ENCODE measurements at regions not wholly inside any gene's neighbourhood (a gene's known extent, or its start where the extent isn't known, plus 50 kb on each side); places are given as distances from the start of the nearest gene placed in this dataset.
"Not testable (repeated sequence)": the region's sequence is repeated elsewhere in the genome, so short reads cannot be mapped to it uniquely, and the experiment has no call there.

DNA sequence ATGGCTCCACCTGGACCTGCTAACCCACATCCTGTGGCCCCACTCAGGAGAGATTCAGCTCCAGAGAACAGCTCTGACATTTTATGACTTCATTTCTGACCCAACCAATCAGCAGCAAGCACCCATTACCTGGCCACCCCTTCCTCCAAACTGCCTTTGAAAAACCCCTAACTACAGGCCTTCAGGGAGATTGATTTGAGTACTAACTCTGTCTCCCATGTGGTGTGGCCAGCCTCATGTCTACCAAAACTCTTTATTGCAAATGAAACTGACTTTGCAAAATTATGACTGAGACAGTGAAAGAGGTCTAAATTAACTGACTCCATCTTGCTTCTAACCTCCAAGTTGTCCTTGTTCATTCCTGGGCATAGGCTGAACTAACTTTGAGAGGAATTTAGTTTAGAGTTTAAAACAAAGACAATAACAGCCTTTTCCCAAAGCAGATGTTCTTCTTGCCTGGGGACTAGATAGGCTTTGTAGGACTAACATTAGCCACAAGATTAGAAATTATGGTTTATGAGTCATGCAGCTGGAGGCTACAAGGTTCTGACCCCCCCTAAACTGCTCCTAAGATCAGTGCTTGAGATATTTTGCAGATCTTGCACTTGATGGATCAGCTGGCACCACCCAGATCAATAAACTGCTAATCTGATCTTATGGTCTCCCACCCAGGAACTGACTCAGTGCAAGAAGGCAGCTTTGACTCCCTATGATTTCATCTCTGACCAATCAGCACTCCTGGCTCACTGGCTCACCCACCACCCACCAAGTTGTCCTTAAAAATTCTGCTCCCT, 508.2 kb downstream of the RPIA start:
- not testable (repeated sequence) for H3K79me1 ChIP-seq (ENCODE audit: insufficient read depth, low read depth, low read length, poor library complexity, severe bottlenecking); H2AK5ac ChIP-seq (ENCODE audit: insufficient read length, low read length); H3K9ac ChIP-seq (ENCODE audit: extremely low read depth, insufficient read length, low read length); H3K4me2 ChIP-seq (ENCODE audit: insufficient read depth, insufficient read length, low read length); H2BK120ac ChIP-seq (ENCODE audit: low read depth, low read length, poor library complexity, severe bottlenecking); H3K27ac Mint-ChIP-seq; H3K79me2 ChIP-seq (ENCODE audit: insufficient read depth, low read length); H3K27me3 ChIP-seq (ENCODE audit: insufficient read depth, low read length); H2AFZ ChIP-seq (ENCODE audit: low read length); H3K23ac ChIP-seq (ENCODE audit: insufficient read length, low read depth, low read length); H4K8ac ChIP-seq (replicated peaks; ENCODE audit: insufficient read length, low read depth, low read length); H2BK20ac ChIP-seq (ENCODE audit: low read depth, low read length, poor library complexity, severe bottlenecking); H2BK15ac ChIP-seq (ENCODE audit: low read depth, low read length); H4K20me1 ChIP-seq (ENCODE audit: control insufficient read depth, insufficient read depth, insufficient read length); H3T11ph ChIP-seq (ENCODE audit: low read length); H3K18ac ChIP-seq (ENCODE audit: insufficient read length, low read depth, low read length); H3K27ac ChIP-seq (ENCODE audit: insufficient read length, low read depth, low read length); DNase-seq; H3K9me3 ChIP-seq (ENCODE audit: control insufficient read depth, low read depth, low read length); H3K27me3 Mint-ChIP-seq (ENCODE audit: low read depth); H4K91ac ChIP-seq (ENCODE audit: insufficient read length, low read depth, low read length); H3K14ac ChIP-seq (ENCODE audit: insufficient read depth, low read length); H4K5ac ChIP-seq (ENCODE audit: insufficient read length, low read depth, low read length); H2BK12ac ChIP-seq (ENCODE audit: insufficient read length, low read depth, low read length); H3K4me3 Mint-ChIP-seq; H3K4me1 Mint-ChIP-seq; H3K4me1 ChIP-seq (ENCODE audit: insufficient read depth, low read length); H3K56ac ChIP-seq (ENCODE audit: insufficient read length, low read depth, low read length); H2BK5ac ChIP-seq (ENCODE audit: insufficient read length, low read length); H3K23me2 ChIP-seq (ENCODE audit: insufficient read length, low read depth, low read length, poor library complexity, severe bottlenecking); H3K4ac ChIP-seq (ENCODE audit: low read depth, low read length)
- H3K9me3 Mint-ChIP-seq = peaks cover 62 to 68% of the 10 kb centered on the region in 2 experiments
- peaks cover 0 to 16% (median 6%) of the 10 kb centered on the region in 3 experiments; a peak in 5 of 7 replicates for H3K36me3 Mint-ChIP-seq (ENCODE audit: insufficient read depth in 1 of 3, low read depth in 3 of 3)

DNA sequence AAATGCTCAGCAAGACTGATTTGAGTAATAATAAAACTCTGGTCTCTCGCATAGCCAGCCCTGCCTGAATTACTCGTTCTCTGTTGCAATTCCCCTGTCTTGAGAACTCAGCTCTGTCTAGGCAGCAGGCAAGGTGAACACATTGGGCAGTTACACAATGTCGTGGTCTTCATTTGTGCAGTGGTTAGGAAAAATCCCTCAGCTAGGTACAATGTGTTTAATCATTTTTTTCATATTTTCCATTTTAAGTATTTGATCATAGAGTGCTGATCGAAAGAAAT, 508.7 kb downstream of the RPIA start:
- not testable (repeated sequence) for H3K9ac ChIP-seq (ENCODE audit: extremely low read depth, insufficient read length, low read length); H3T11ph ChIP-seq (ENCODE audit: low read length); H3K18ac ChIP-seq (ENCODE audit: insufficient read length, low read depth, low read length); H4K8ac ChIP-seq (replicated peaks; ENCODE audit: insufficient read length, low read depth, low read length); H2BK12ac ChIP-seq (ENCODE audit: insufficient read length, low read depth, low read length); H3K4me2 ChIP-seq (ENCODE audit: insufficient read depth, insufficient read length, low read length); H4K20me1 ChIP-seq (ENCODE audit: control insufficient read depth, insufficient read depth, insufficient read length); H2BK120ac ChIP-seq (ENCODE audit: low read depth, low read length, poor library complexity, severe bottlenecking); H3K9me3 ChIP-seq (ENCODE audit: control insufficient read depth, low read depth, low read length); H3K27me3 ChIP-seq (ENCODE audit: insufficient read depth, low read length); H4K91ac ChIP-seq (ENCODE audit: insufficient read length, low read depth, low read length); H4K5ac ChIP-seq (ENCODE audit: insufficient read length, low read depth, low read length); H3K27ac Mint-ChIP-seq; H3K4me1 Mint-ChIP-seq; H3K56ac ChIP-seq (ENCODE audit: insufficient read length, low read depth, low read length); H3K23ac ChIP-seq (ENCODE audit: insufficient read length, low read depth, low read length); H2AFZ ChIP-seq (ENCODE audit: low read length); DNase-seq; H3K23me2 ChIP-seq (ENCODE audit: insufficient read length, low read depth, low read length, poor library complexity, severe bottlenecking); H3K4me1 ChIP-seq (ENCODE audit: insufficient read depth, low read length); H2BK20ac ChIP-seq (ENCODE audit: low read depth, low read length, poor library complexity, severe bottlenecking); H3K14ac ChIP-seq (ENCODE audit: insufficient read depth, low read length); H3K27ac ChIP-seq (ENCODE audit: insufficient read length, low read depth, low read length); H2BK5ac ChIP-seq (ENCODE audit: insufficient read length, low read length); H3K4me3 Mint-ChIP-seq; H3K79me1 ChIP-seq (ENCODE audit: insufficient read depth, low read depth, low read length, poor library complexity, severe bottlenecking); H2AK5ac ChIP-seq (ENCODE audit: insufficient read length, low read length); H2BK15ac ChIP-seq (ENCODE audit: low read depth, low read length); H3K79me2 ChIP-seq (ENCODE audit: insufficient read depth, low read length); H3K27me3 Mint-ChIP-seq (ENCODE audit: low read depth); H3K4ac ChIP-seq (ENCODE audit: low read depth, low read length)
- peaks cover 0 to 16% (median 6%) of the 10 kb centered on the region in 3 experiments; a peak in 5 of 7 replicates for H3K36me3 Mint-ChIP-seq (ENCODE audit: insufficient read depth in 1 of 3, low read depth in 3 of 3)
- no CpG with 5 or more reads among the region's 4 CpGs for WGBS (ENCODE audit: extremely low coverage, insufficient read length, low lambda C conversion rate)
- peaks cover 61 to 67% of the 10 kb centered on the region in 2 experiments for H3K9me3 Mint-ChIP-seq
